Calu3 (cell line): ENCODE measurements at regions not wholly inside any gene's neighbourhood (a gene's known extent, or its start where the extent isn't known, plus 50 kb on each side); places are given as distances from the start of the nearest gene placed in this dataset.

ENCODE experiments used
- BruUV-seq: library from RNA; stranded (reverse); fragments of 400-500 nt; replicated peaks from 2 replicates; lab custom pipeline; 2021; lab: Mats Ljungman, UMichigan
- CTCF ChIA-PET: fragments of 300-600 bp; sonication (Branson Sonifier 250); formaldehyde crosslinking; loops from one replicate; lab custom pipeline; 2022; ENCODE audit warnings: antibody characterized with exemption; lab: Charles Lee
- DNase-seq: peaks from one replicate; pipeline ENCODE4 v3.0.0; 2022
- H3K27ac Mint-ChIP-seq: one replicate; pipeline ENCODE4 v1.8.0; 2022; ENCODE audit warnings: mixed read lengths; ENCODE audit not compliant: unreplicated experiment
- H3K27me3 Mint-ChIP-seq: one replicate; pipeline ENCODE4 v1.8.0; 2022; ENCODE audit warnings: mixed read lengths; ENCODE audit not compliant: unreplicated experiment
- H3K36me3 Mint-ChIP-seq: one replicate; pipeline ENCODE4 v1.8.0; 2022; ENCODE audit warnings: mild to moderate bottlenecking, moderate library complexity, mixed read lengths; ENCODE audit not compliant: insufficient read depth, unreplicated experiment
- H3K4me1 Mint-ChIP-seq: one replicate; pipeline ENCODE4 v1.8.0; 2022; ENCODE audit warnings: mild to moderate bottlenecking, low read depth, mixed read lengths; ENCODE audit not compliant: unreplicated experiment
- H3K4me3 Mint-ChIP-seq: one replicate; pipeline ENCODE4 v1.8.0; 2022; ENCODE audit warnings: mild to moderate bottlenecking, low read depth, moderate library complexity, mixed read lengths; ENCODE audit not compliant: unreplicated experiment
- H3K9me3 Mint-ChIP-seq: one replicate; pipeline ENCODE4 v1.8.0; 2022; ENCODE audit warnings: low read depth, mixed read lengths; ENCODE audit not compliant: unreplicated experiment
- intact Hi-C: fragments of 100-400 bp; cut with micrococcal nuclease; formaldehyde crosslinking; loops from one replicate; pipeline ENCODE4 v1.10.0; 2022; ENCODE audit not compliant: unreplicated experiment
- TF ChIP-seq, protein P1 (sequence below): fragments of 200-600 bp; IDR thresholded peaks from one replicate; pipeline ENCODE4 v1.8.0; 2022; ENCODE audit warnings: antibody characterized with exemption; ENCODE audit not compliant: unreplicated experiment

DNA sequence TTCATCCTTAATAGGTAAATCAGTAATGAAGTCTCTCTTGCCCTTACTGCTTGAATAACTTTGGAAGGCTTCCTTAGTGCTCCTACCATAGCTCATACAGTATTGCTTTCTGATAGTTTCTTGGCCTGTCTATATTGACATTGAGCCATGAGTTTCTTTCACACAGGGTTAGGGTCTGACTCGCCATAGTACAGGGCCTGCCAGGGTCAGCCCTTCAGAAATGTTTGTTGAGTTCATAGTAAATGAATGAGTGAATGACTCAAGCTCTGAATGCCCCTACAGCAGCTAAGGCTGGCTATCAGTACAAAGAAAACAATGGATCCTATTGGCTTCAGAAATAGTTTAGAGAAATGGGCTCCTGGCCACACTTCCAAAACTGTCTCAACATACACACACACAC is 65.0 kb upstream of the LRATD1 start:
- peaks cover 3% of the 10 kb centered on the region for H3K9me3 Mint-ChIP-seq
- CTCF ChIA-PET = no interaction called here
- TF ChIP-seq, protein P1, sequence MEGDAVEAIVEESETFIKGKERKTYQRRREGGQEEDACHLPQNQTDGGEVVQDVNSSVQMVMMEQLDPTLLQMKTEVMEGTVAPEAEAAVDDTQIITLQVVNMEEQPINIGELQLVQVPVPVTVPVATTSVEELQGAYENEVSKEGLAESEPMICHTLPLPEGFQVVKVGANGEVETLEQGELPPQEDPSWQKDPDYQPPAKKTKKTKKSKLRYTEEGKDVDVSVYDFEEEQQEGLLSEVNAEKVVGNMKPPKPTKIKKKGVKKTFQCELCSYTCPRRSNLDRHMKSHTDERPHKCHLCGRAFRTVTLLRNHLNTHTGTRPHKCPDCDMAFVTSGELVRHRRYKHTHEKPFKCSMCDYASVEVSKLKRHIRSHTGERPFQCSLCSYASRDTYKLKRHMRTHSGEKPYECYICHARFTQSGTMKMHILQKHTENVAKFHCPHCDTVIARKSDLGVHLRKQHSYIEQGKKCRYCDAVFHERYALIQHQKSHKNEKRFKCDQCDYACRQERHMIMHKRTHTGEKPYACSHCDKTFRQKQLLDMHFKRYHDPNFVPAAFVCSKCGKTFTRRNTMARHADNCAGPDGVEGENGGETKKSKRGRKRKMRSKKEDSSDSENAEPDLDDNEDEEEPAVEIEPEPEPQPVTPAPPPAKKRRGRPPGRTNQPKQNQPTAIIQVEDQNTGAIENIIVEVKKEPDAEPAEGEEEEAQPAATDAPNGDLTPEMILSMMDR = no peak
- DNase-seq = no peak
- no peak overlapping the region for H3K27ac Mint-ChIP-seq
- no peaks in the 10 kb centered on the region for H3K36me3 Mint-ChIP-seq
- H3K27me3 Mint-ChIP-seq = no peaks in the 10 kb centered on the region
- no TSS peak for BruUV-seq
- intact Hi-C loops = no loop called here
- H3K4me1 Mint-ChIP-seq = no peaks in the 10 kb centered on the region
- H3K4me3 Mint-ChIP-seq = no peak overlapping the region

DNA sequence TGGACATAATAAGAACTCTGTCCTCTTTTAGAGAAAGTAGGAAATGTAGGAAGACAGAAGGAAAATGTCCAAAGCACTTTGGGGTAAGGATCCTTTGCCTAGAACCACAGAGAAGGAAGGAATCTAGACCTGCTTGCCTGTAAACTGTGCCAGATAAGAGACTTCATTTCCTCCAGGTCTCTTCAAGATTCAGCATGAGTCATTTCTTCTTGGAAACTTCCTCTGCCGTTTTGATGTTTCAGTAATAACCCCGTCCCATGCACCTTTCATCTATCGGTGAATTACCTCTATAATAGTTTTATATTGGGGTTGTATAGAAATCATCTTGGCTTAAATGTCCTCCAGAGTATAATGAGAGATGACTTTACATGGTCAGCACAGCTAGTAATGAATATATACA is 63.2 kb upstream of the LRATD1 start:
- CTCF ChIA-PET = no interaction called here
- H3K36me3 Mint-ChIP-seq = no peaks in the 10 kb centered on the region
- BruUV-seq = no TSS peak
- no peak overlapping the region for H3K4me3 Mint-ChIP-seq
- DNase-seq = no peak
- TF ChIP-seq, protein P1 = no peak
- no peaks in the 10 kb centered on the region for H3K27me3 Mint-ChIP-seq
- peaks cover 3% of the 10 kb centered on the region for H3K9me3 Mint-ChIP-seq
- no peaks in the 10 kb centered on the region for H3K4me1 Mint-ChIP-seq
- H3K27ac Mint-ChIP-seq = no peak overlapping the region
- intact Hi-C loops = no loop called here

DNA sequence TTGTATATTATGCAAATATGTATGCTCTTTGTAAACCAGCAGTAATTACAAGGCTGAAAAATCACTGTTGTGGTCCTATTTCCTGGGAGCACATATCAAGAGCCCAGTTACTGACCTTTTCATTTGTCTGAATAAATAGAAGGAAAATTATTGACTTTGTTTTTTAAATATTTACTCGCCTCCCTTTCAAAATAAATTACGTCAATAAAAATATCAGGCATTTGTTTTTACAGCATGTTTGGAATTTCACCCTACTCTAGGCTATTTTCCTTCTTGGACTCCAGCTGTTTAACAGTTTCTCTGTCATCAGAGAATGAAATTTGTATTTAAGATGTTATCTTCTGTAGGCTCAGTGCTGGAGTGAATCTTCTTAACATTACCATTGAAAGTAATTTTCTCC is 59.9 kb upstream of the LRATD1 start:
- no peaks in the 10 kb centered on the region for H3K27me3 Mint-ChIP-seq
- BruUV-seq = no TSS peak
- no peak for DNase-seq
- intact Hi-C loops = no loop called here
- no peaks in the 10 kb centered on the region for H3K4me1 Mint-ChIP-seq
- peaks cover 2% of the 10 kb centered on the region for H3K9me3 Mint-ChIP-seq
- no peak overlapping the region for H3K27ac Mint-ChIP-seq
- H3K36me3 Mint-ChIP-seq = no peaks in the 10 kb centered on the region
- CTCF ChIA-PET = no interaction called here
- TF ChIP-seq, protein P1 = no peak
- H3K4me3 Mint-ChIP-seq = no peak overlapping the region

DNA sequence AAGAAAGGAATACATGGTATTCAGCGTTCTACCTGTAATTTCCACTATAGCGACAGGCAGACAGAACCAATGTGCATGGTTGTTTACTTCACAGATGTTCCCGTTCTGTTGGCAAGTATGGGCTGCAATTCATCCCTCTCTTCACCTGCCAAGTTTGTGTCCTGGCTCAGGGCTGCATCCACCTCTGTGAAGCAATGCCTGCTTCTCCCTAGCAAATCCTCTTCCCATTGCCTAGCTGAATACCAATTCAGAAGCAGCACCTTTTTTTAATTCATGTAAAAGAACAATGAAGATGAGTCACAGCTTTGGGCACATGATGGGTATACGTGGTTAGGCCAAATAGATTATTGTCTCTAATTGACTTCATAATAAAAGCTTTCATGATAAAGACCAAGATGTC is 54.7 kb upstream of the LRATD1 start:
- H3K27ac Mint-ChIP-seq = no peak overlapping the region
- intact Hi-C loops = no loop called here
- no peaks in the 10 kb centered on the region for H3K4me1 Mint-ChIP-seq
- H3K36me3 Mint-ChIP-seq = no peaks in the 10 kb centered on the region
- H3K4me3 Mint-ChIP-seq = no peak overlapping the region
- no peaks in the 10 kb centered on the region for H3K27me3 Mint-ChIP-seq
- CTCF ChIA-PET = no interaction called here
- no peak for DNase-seq
- BruUV-seq = no TSS peak
- no peaks in the 10 kb centered on the region for H3K9me3 Mint-ChIP-seq
- TF ChIP-seq, protein P1 = no peak
